22Rv1 (cell line): ENCODE measurements at regions not wholly inside any gene's neighbourhood (a gene's known extent, or its start where the extent isn't known, plus 50 kb on each side); places are given as distances from the start of the nearest gene placed in this dataset.

Source experiments
- CTCF ChIP-seq: fragments of 450-650 bp; IDR thresholded peaks from 2 replicates; pipeline ENCODE4 v1.5.1; 2017; ENCODE audit warnings: mild to moderate bottlenecking
- ZFX ChIP-seq: fragments of 450-650 bp; IDR thresholded peaks from 2 replicates; pipeline ENCODE4 v1.6.1; 2017; ENCODE audit warnings: antibody characterized with exemption, borderline replicate concordance

- no peak for TF ChIP-seq CTCF
- no peak for TF ChIP-seq ZFX
Measured at GRCh38 chr9:86406366-86406765, 52.2 kb upstream of the TUT7 start.
